Stimulated activated effector memory CD8-positive, alpha-beta T cell treated with anti-CD3 and anti-CD28 coated beads, Interleukin-12 subunit alpha, Interleukin-12 subunit beta, amount 100 ng/mL, for 72 hours (primary cell): ENCODE measurements at regions not wholly inside any gene's neighbourhood (a gene's known extent, or its start where the extent isn't known, plus 50 kb on each side); places are given as distances from the start of the nearest gene placed in this dataset.

Experiments used
- ATAC-seq: fragments of 150-1000 bp; cut with Tn5 transposase; 2 replicates; pipeline ENCODE4 v1.10.0; 2021
- DNase-seq, 2 donors: peaks; one replicate each; pipeline ENCODE4 v3.0.0; 2021 to 2022; ENCODE audit warnings: low spot score in 2 of 2
- H3K27ac Mint-ChIP-seq: one replicate; pipeline ENCODE4 v1.8.0; 2022; ENCODE audit warnings: mild to moderate bottlenecking, mixed read lengths
- H3K36me3 Mint-ChIP-seq: one replicate; pipeline ENCODE4 v1.8.0; 2022; ENCODE audit warnings: mild to moderate bottlenecking, mixed read lengths
- H3K4me1 Mint-ChIP-seq: one replicate; pipeline ENCODE4 v1.8.0; 2022; ENCODE audit warnings: mixed read lengths
- H3K4me3 Mint-ChIP-seq: one replicate; pipeline ENCODE4 v1.8.0; 2022; ENCODE audit warnings: mild to moderate bottlenecking, mixed read lengths
- H3K9me3 Mint-ChIP-seq: one replicate; pipeline ENCODE4 v1.8.0; 2022; ENCODE audit warnings: mixed read lengths

DNA sequence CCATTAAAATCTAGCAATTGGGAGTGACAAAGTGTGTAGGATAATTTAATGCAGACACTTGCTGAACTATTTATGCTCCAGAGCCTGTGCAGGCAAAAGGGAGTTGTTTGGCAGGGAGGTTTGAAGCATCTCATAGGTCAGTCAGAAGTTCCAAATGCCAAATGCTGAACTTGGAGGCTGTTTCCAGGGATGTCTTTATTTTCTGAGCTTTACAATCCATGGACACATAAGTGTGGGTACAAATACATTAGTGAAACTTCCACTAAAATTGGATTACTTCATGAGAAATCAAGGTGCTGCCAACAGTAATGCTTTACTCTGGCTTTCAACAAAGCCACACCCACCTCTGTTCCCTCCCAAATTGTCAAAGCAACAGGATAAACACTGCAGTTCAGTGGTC is 422.1 kb upstream of the SETBP1 start:
- DNase-seq (no peak), ATAC-seq (no peak)
- H3K9me3 Mint-ChIP-seq = peaks cover 13% of the 10 kb centered on the region
- no peaks in the 10 kb centered on the region for H3K4me1 Mint-ChIP-seq
- H3K4me3 Mint-ChIP-seq = no peak overlapping the region
- no peaks in the 10 kb centered on the region for H3K36me3 Mint-ChIP-seq
- H3K27ac Mint-ChIP-seq = no peak overlapping the region

DNA sequence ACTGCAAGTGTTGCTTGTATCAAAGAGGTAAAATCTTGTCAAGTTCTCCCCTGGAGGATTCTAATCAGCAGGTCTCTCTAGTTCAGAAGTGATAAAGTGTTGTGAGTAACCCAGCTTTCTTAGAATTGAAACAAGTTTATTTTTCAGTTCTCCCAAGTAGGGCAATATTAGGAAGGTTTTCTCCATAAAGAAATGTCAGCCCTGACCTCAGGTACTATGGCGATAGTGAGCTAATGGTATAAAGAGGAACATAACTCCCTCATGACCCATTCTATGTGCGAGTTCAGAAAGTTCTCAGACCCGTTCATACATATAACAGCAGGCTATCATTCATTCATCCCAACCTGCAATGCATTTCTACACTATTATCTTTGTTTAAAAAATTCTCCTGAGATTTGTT is 421.1 kb upstream of the SETBP1 start:
- Mint-ChIP-seq H3K4me1 (no peaks in the 10 kb centered on the region), H3K4me3 (no peak overlapping the region)

DNA sequence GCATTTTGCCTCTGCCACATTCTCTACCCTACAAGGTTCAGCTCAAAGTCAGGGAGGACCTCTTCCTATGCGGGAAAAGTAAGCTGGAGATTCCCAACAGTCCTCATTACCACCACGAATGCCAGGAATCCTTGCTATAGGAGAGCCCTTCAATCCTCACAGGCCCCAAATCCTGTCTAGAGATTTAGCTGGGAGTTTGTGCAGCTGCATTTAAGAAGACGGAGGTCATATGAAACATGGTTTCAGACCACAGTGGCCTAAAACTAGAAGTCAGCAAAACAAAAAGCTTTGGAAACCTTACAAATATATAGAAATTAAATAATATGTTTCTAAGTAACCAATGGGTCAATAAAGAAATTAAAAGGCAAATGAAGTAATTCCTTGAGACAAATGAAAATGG is 415.3 kb upstream of the SETBP1 start:
- H3K4me1 Mint-ChIP-seq = no peaks in the 10 kb centered on the region
- no peaks in the 10 kb centered on the region for H3K36me3 Mint-ChIP-seq
- H3K4me3 Mint-ChIP-seq = no peak overlapping the region
- H3K27ac Mint-ChIP-seq = no peak overlapping the region
- peaks cover 15% of the 10 kb centered on the region for H3K9me3 Mint-ChIP-seq
- ATAC-seq (no peak), DNase-seq (no peak)

More for the DNA sequence above, 421.1 kb upstream of the SETBP1 start:
- no peak overlapping the region for H3K27ac Mint-ChIP-seq
- peaks cover 16% of the 10 kb centered on the region for H3K9me3 Mint-ChIP-seq
- no peak for ATAC-seq
- DNase-seq = no peak
- no peaks in the 10 kb centered on the region for H3K36me3 Mint-ChIP-seq

DNA sequence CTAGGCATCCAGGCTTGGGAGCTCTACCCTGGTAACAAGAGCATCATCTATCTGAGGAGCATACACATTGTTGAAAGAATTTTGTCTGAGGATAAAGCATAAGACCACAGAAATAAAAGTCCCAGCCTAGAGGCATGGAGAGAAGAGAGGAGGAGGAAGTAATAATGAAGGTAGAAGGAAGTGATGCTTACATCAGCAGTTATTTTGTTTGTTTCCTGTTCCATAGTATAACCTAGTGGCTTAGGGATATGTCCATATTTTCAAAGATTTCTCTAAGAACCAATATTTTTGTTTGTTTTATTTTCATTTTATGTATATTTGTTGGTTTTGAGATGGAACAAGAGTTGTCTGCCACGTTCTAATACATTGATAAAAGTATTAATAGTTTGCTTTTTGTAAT is 407.4 kb upstream of the SETBP1 start:
- H3K27ac Mint-ChIP-seq = no peak overlapping the region
- no peak overlapping the region for H3K4me3 Mint-ChIP-seq
- DNase-seq = no peak
- H3K9me3 Mint-ChIP-seq = peaks cover 3% of the 10 kb centered on the region
- ATAC-seq = no peak
- no peaks in the 10 kb centered on the region for H3K4me1 Mint-ChIP-seq
- H3K36me3 Mint-ChIP-seq = no peaks in the 10 kb centered on the region

DNA sequence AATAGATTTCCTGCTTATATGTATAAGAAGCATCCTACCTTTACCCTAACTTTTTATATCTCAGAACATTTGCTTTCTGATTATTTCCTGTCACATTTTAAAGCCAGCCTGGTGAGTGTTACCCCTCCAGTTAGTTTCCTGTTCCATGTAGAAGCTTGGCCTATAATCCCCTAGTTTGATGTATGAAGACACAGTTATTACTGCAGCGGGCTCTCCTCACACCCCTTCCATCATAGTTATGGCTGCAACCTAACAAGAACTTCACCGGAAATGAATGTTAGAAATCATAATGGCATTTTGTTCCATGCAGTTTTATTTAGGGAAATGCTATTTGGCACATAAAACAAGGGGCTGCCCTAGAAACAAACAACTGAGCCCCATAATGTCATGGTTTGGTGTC is 400.2 kb upstream of the SETBP1 start:
- no peak for DNase-seq
- H3K27ac Mint-ChIP-seq = no peak overlapping the region
- no peak for ATAC-seq
- no peaks in the 10 kb centered on the region for H3K36me3 Mint-ChIP-seq
- H3K4me3 Mint-ChIP-seq = no peak overlapping the region
- no peaks in the 10 kb centered on the region for H3K4me1 Mint-ChIP-seq
- peaks cover 5% of the 10 kb centered on the region for H3K9me3 Mint-ChIP-seq

DNA sequence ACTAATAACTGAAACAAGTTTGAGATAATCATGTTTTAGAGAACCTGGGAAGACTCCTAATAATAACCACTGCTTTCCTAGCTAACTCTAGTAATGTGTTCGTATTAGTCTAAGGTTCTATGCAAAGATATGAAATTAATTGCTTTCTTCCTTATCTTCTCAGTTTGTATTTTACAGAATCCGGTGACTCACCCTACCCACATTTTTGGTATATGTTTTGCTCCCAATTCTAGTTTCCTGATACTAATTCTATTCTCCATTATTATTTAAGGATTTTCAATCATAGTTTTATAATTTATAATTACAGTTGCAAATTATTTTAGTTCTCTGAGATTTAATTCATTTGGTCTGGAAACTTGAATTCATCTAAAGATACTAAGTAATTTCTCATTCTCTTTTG is 394.6 kb upstream of the SETBP1 start:
- Mint-ChIP-seq H3K27ac (no peak overlapping the region), H3K4me1 (no peaks in the 10 kb centered on the region), H3K9me3 (peaks cover 6% of the 10 kb centered on the region), H3K4me3 (no peak overlapping the region), H3K36me3 (no peaks in the 10 kb centered on the region)
- ATAC-seq (no peak), DNase-seq (no peak)

DNA sequence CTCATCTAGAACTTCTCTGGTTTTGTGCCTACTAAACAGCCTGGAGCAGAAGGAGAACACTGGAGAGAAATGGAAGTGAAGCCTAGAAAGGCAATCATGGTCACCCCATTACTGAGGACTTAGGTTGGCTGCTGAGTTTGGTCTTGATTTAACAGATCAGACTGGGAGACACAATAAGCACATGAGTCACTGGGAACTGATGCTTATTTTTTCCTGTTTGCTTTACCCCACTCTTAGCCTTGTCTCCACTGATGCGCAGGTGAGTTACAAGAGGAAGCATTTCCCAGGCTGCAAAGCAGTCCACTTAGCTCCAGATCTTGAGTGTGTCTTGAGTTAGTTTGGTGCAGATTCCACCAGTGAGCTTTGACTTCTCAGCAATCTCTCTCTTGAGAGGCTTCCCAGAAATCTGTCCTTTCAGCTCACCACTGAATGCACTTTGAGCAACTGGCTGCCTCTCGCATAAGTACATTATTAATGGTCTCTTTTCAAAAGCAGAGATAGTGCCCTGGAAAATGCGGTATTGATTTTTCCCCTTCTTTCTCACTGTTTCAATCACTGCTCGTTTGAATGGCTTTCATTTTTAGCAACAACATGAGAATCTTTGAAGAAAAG is 390.2 kb upstream of the SETBP1 start:
- peaks cover 6% of the 10 kb centered on the region for H3K9me3 Mint-ChIP-seq
- DNase-seq (no peak), ATAC-seq (no peak)
- H3K4me3 Mint-ChIP-seq = no peak overlapping the region
- no peaks in the 10 kb centered on the region for H3K4me1 Mint-ChIP-seq
- H3K36me3 Mint-ChIP-seq = no peaks in the 10 kb centered on the region
- no peak overlapping the region for H3K27ac Mint-ChIP-seq

DNA sequence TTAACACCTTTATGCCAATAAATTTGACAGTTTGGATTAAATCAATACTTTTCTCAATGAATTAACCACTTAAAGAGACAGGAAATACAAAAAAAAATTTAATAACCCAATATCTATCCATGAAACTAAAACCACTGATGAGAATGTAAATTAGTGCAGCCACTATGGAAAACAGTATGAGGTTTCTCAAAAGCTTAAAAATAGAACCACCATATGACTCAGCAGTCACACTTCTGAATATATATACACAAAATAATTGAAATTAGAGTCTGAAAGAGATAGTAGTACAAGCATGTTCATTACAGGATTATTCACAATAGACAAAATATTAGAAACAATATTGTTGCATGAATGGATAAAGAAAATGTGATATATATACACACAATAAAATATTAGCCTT is 382.1 kb upstream of the SETBP1 start:
- no peak overlapping the region for H3K4me3 Mint-ChIP-seq
- ATAC-seq = no peak

DNA sequence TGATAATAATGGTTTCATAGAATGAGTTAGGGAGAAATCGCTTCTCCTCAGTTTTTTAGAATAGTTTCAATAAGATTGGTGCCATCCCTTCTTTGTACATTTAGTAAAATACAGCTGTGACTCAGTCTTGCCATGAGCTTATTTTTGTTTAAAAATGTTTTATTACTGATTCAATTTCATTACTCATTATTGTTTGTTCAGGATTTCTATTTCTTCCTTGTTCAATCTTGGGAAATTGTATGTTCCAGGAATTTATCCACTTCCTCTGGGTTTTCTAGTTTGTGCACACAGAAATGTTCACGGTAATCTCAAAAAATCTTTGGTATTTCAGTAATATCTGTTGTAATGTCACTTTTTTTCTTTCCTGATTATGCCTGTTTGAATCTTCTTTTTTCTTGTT is 371.5 kb upstream of the SETBP1 start:
- no peak for DNase-seq
- H3K9me3 Mint-ChIP-seq = peaks cover 2% of the 10 kb centered on the region
- no peak for ATAC-seq
- no peak overlapping the region for H3K27ac Mint-ChIP-seq
- no peaks in the 10 kb centered on the region for H3K36me3 Mint-ChIP-seq
- no peaks in the 10 kb centered on the region for H3K4me1 Mint-ChIP-seq
- no peak overlapping the region for H3K4me3 Mint-ChIP-seq

More for the DNA sequence above, 382.1 kb upstream of the SETBP1 start:
- Mint-ChIP-seq H3K36me3 (peaks cover 5% of the 10 kb centered on the region), H3K27ac (no peak overlapping the region), H3K9me3 (peaks cover 5% of the 10 kb centered on the region), H3K4me1 (no peaks in the 10 kb centered on the region)
- no peak for DNase-seq

DNA sequence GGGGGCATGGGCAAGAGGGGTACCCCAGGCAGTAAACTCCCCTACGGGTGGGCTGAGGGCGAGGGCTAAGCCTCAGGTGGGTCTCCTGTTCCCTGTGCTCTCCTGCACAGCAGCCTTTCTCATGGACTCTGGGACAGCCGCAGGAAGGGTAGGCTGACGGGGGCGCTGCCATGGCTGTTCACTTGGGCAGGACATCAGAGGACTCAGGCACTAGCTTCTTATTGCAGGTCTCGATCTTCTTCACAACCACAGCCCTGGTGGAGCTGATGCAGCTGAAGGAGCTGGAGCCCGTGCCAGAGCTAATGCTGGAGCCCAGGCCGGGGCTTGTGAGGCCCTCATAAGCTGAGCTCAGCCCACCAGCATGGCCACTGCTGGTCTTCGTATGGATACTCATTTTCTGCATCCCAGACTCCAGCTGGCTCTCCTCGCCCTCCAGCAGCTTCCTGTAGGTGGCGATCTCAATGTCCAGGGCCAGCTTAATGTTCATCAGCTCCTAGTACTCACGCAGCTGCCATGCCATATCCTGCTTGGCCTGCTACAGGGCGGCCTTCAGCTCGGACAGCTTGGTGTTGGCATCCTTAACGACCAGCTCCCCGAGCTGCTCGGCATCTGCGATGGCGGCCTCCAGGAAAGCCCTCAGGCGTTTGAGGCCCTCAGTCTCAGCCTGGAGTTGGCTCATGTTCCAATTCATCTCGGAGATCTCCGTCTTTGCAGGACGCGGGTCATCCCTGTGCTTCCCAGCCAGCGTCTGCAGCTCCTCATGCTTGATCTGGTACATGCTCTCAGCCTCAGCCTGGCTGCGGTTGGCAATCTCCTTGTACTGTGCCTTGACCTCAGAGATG is 359.8 kb upstream of the SETBP1 start:
- H3K9me3 Mint-ChIP-seq = no peaks in the 10 kb centered on the region
- H3K27ac Mint-ChIP-seq = no peak overlapping the region
- no peak overlapping the region for H3K4me3 Mint-ChIP-seq
- DNase-seq (no peak), ATAC-seq (no peak)
- H3K4me1 Mint-ChIP-seq = no peaks in the 10 kb centered on the region
- H3K36me3 Mint-ChIP-seq = no peaks in the 10 kb centered on the region

DNA sequence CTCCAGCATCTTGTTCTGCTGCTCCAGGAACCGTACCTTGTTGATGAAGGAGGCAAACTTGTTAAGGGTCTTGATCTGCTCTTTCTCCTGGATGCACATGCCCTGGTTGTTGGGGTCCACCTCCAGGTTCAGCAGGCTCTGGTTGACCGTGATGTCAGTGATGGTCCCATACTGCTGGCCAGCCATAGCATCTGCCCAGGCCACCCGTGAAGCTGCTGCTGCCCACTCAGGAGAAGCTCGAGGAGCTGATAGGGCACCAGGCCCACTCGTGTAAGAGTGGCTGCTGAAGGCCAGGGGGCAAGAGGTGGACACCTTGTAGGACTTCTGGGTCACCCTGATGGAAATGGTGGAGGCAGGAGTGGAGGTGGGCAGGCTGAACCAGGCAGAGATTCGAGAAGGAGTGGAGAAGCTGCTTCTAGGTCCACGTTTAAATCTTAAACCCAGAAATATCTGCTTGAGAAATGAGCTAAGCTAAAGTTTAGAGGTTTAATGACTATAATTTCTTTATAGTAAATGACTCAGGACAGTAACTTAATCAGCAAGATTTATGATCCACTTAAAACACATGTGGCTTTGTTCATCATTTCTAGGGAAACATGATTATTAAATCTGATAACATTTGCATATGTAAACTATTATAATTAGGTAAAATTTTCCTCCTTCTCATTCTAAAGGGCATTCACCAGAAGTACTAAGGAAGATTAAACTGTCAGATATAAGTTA is 358.7 kb upstream of the SETBP1 start:
- no peaks in the 10 kb centered on the region for H3K36me3 Mint-ChIP-seq
- H3K9me3 Mint-ChIP-seq = no peaks in the 10 kb centered on the region
- ATAC-seq = no peak
- DNase-seq = no peak
- H3K27ac Mint-ChIP-seq = no peak overlapping the region
- H3K4me3 Mint-ChIP-seq = no peak overlapping the region
- no peaks in the 10 kb centered on the region for H3K4me1 Mint-ChIP-seq

DNA sequence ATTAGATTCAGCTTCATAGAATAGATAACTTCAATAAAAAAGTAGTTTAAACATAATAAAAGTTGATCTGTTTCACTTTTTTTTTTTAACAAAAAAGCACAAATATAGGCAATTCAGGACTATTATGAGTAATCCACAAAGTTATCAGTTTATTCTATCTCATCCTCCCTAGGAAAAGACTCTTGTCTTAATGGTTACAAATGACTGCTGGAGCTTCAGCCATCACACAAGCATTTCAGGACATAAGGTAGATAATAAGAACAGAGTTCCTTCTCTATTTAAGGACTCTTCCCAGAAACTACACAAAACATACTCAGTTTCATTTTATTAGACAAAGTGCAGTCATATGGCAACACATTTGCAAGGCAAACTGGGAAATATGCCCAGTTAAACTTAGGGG is 357.6 kb upstream of the SETBP1 start:
- no peaks in the 10 kb centered on the region for H3K36me3 Mint-ChIP-seq
- ATAC-seq = no peak
- no peak overlapping the region for H3K4me3 Mint-ChIP-seq
- H3K9me3 Mint-ChIP-seq = no peaks in the 10 kb centered on the region
- no peak overlapping the region for H3K27ac Mint-ChIP-seq
- no peak for DNase-seq
- H3K4me1 Mint-ChIP-seq = no peaks in the 10 kb centered on the region

DNA sequence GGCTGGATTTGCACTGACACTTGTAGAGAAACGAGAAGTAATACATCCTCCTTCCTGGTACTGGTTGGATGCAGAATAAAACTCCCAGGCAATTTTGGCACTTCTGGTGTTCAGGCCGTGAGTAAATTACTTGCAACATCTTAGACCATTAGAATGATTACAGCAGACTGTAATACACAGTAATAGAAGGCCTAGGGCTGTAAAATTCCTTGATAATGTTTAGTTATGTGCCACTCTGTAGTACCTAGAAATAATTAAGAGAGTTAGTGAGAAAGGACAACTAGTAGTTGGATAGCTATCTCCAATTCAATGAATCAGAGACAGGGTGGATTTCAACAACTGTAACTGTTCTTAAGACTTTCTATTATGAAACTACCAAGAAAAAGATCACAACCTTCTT is 356.3 kb upstream of the SETBP1 start:
- no peaks in the 10 kb centered on the region for H3K4me1 Mint-ChIP-seq
- no peak for DNase-seq
- no peaks in the 10 kb centered on the region for H3K36me3 Mint-ChIP-seq
- H3K9me3 Mint-ChIP-seq = no peaks in the 10 kb centered on the region
- no peak overlapping the region for H3K4me3 Mint-ChIP-seq
- ATAC-seq = no peak
- no peak overlapping the region for H3K27ac Mint-ChIP-seq

DNA sequence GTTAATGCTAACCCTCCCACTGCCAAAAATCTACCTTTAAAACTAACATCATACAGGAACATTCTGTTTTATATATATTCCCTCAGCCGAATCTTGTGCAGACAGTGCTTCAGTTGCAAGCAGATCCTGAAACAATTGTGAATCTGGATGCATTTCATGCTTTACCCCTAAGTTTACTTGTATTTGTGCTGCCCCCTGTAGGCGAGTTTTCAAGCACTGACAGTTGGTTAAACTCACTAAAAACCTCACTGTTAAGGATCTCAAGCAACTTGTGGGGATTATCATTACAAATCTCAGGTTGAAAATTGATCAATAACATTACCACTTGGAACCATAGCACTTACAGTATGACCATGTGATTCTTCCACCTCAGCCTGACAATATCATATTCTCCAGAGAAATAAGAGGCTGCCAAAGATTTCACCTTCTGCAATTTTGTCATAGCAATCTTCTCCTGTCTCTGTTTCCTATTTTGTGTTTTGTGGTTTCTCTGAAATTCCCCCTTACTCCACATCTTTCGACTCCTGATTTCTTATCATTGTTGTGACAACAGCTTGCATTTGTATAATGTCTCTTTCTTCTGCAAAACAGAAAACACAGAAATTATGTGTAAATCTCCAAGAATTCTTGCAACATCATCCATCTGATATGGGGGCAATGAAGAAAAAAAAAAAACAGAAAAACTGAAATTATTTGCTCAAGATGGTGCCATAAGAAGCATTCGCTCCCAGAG is 354.6 kb upstream of the SETBP1 start:
- DNase-seq (no peak), ATAC-seq (no peak)
- no peaks in the 10 kb centered on the region for H3K36me3 Mint-ChIP-seq
- no peak overlapping the region for H3K27ac Mint-ChIP-seq
- no peak overlapping the region for H3K4me3 Mint-ChIP-seq
- no peaks in the 10 kb centered on the region for H3K9me3 Mint-ChIP-seq
- no peaks in the 10 kb centered on the region for H3K4me1 Mint-ChIP-seq
